ENCODE measurements at regions not wholly inside any gene's neighbourhood (a gene's known extent, or its start where the extent isn't known, plus 50 kb on each side); places are given as distances from the start of the nearest gene placed in this dataset.

DNA sequence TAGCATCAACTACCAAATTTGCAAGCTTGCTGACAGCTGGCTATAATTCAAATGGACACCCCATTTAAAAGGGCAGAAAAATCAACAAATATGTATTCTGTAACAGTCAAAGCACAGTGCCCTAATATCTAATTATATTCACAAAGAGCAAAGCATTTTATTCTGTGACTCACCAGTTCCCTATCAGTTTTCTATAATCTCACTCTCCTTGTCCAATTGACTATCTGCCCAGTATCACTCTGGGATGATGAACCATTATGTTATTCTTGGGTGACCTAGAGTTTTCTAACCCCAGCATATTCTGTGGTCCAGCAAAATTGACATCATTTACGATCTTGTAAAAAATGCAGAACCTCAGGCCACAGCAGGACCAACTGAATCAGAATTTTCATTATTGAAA lies 82.0 kb upstream of the FREM3 start:
- DNase-seq: no peak
- TF ChIP-seq POLR2A (IDR thresholded peaks at IDR 0.05): no peak
- TF ChIP-seq, protein P1, sequence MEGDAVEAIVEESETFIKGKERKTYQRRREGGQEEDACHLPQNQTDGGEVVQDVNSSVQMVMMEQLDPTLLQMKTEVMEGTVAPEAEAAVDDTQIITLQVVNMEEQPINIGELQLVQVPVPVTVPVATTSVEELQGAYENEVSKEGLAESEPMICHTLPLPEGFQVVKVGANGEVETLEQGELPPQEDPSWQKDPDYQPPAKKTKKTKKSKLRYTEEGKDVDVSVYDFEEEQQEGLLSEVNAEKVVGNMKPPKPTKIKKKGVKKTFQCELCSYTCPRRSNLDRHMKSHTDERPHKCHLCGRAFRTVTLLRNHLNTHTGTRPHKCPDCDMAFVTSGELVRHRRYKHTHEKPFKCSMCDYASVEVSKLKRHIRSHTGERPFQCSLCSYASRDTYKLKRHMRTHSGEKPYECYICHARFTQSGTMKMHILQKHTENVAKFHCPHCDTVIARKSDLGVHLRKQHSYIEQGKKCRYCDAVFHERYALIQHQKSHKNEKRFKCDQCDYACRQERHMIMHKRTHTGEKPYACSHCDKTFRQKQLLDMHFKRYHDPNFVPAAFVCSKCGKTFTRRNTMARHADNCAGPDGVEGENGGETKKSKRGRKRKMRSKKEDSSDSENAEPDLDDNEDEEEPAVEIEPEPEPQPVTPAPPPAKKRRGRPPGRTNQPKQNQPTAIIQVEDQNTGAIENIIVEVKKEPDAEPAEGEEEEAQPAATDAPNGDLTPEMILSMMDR (IDR thresholded peaks at IDR 0.05): no peak
- H3K4me3 ChIP-seq (replicated peaks in 1 of 3): no peak overlapping the region
- no peaks in the 10 kb centered on the region for H3K9me3 ChIP-seq
- intact Hi-C loops (cut with DNase I): no loop called here
- no peak overlapping the region for H3K27ac ChIP-seq
- H3K36me3 ChIP-seq: no peaks in the 10 kb centered on the region
- H3K4me1 ChIP-seq: no peaks in the 10 kb centered on the region
- WGBS, 2 donors: 65 to 83% methylated on average over 1 of the region's 1 CpG
- H3K27me3 ChIP-seq: no peaks in the 10 kb centered on the region

DNA sequence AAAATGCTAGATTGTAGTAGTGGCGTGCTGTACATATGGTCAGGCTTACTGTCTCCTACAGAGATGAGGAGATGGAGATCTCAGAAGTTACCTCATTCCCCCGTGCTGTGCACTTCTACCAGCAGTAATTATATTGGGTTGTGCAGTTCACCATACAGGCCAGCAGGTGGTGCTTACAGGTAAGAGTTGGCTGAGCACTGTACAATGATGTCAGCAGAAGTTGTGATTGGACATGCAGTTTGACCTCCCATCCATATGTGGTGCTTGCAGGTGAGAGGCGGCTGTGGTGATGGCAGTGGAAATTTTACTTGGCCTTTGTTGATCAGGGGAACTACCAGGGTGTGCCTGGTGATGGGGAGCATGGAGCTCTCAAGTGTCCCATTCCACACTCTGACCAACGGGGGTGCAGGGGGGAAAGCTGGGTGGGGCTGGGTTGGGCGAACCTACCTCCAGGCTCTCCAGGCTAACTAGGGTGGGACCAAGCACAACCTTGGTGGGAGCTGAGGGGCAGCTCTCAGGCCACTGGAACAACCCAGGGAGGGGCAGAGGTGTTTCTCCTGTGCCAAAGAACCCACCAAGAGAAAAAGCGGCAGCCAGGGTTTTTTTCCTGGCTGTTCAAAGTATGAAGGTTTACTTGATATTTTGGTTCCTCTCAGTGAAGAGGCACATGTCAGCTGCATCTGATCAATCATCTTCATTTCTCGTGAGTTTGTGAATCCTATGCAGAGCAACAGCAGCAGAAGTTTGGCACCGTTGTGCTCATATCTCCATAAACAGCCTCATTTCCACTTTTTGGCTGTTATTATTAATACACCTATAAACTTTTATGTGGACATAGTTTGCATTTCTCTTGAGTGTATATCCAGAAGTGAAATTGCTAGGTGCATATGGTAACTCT lies 73.8 kb upstream of the FREM3 start:
- no peak overlapping the region for H3K4me3 ChIP-seq (replicated peaks in 1 of 3)
- peak; percentile 60 to 70 for DNase-seq

DNA sequence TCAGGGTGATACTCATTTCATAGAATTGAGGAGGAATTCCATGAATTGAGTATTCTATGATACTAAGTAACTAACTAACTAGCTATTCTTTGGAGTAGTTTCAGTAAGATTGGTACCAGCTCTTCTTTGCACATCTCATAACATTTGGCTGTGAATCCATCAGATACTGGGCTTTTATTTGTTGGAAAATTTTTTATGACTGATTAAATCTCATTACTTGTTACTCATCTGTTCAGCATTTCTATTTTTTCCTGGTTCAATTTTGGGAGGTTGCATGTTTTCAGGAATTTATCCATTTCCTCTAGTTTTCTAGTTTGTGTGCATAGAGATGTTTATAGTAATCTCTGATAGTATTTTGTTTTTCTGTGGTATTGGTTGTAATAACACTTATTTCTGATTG lies 70.8 kb upstream of the FREM3 start:
- no peak for TF ChIP-seq POLR2A (IDR thresholded peaks at IDR 0.05)
- TF ChIP-seq, protein P1 (IDR thresholded peaks at IDR 0.05): no peak
- Histone ChIP-seq H3K27me3 (no peaks in the 10 kb centered on the region), H3K36me3 (no peaks in the 10 kb centered on the region), H3K4me3 (replicated peaks in 1 of 3) (no peak overlapping the region), H3K27ac (no peak overlapping the region), H3K4me1 (no peaks in the 10 kb centered on the region), H3K9me3 (no peaks in the 10 kb centered on the region)
- intact Hi-C loops (cut with DNase I): no loop called here
- no peak for DNase-seq

More for the DNA sequence above, 73.8 kb upstream of the FREM3 start:
- TF ChIP-seq, protein P1 (IDR thresholded peaks at IDR 0.05): peak; percentile 41 to 92 (median 74)
- no peak for TF ChIP-seq POLR2A (IDR thresholded peaks at IDR 0.05)
- H3K4me1 ChIP-seq: no peaks in the 10 kb centered on the region
- 80 to 84% methylated on average over 8 of the region's 8 CpGs for WGBS, 2 donors
- H3K36me3 ChIP-seq: no peaks in the 10 kb centered on the region
- intact Hi-C loops (cut with DNase I): no loop called here
- H3K9me3 ChIP-seq: no peaks in the 10 kb centered on the region
- no peak overlapping the region for H3K27ac ChIP-seq
- H3K27me3 ChIP-seq: no peaks in the 10 kb centered on the region

DNA sequence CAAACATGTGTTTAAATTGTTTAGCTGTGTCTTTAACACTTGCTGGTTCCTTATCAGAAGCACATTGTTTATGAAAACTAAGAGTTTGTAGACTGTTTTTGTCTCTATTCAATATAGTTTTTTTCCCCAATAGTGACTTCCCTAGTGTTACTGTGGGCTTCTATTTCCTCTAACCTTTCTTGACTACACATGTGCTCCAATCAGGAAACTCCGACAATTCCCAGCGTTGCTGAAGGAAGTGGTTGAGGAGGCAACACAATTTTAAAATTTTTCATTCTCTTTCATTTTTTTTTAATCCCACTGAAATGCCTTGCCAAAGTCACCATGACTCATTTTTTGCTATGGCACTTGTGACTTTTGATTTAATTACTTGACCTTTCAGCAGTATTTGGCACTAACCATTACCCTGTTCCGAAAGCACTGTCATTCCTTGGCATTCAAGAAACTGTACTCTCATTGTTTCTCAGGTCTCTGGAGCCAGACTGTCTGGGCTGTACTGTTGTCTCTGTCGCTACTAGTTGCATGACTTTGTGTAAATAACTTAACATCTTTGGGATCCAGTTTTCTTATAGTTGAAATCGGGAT lies 67.6 kb upstream of the FREM3 start:
- H3K4me3 ChIP-seq (replicated peaks in 1 of 3): no peak overlapping the region
- intact Hi-C loops (cut with DNase I): no loop called here
- H3K4me1 ChIP-seq: no peaks in the 10 kb centered on the region
- H3K9me3 ChIP-seq: no peaks in the 10 kb centered on the region
- no peaks in the 10 kb centered on the region for H3K36me3 ChIP-seq
- DNase-seq: no peak
- WGBS, 2 donors: 70 to 79% methylated on average over 5 of the region's 5 CpGs
- H3K27me3 ChIP-seq: no peaks in the 10 kb centered on the region
- TF ChIP-seq, protein P1 (IDR thresholded peaks at IDR 0.05): no peak
- no peak for TF ChIP-seq POLR2A (IDR thresholded peaks at IDR 0.05)
- no peak overlapping the region for H3K27ac ChIP-seq

DNA sequence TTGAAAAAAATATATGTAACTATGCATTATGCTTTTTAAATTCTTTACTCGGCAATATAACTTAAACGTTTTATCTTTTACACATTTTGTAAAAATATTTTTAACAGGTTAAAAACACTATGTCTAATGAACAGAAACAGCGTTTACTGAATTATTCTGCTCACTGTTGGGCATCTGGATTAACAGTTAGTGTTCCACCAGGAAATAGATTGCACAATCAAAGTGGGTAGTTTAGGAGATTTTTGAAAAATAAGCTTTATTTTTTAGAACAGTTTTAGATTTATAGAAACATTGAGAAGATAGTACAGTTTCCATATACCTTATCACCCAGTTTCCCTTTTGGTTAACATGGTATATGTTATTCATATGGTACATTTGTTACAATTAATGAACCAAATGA lies 63.1 kb upstream of the FREM3 start:
- DNase-seq: no peak
- H3K4me1 ChIP-seq: no peaks in the 10 kb centered on the region
- WGBS, 2 donors: 64 to 78% methylated on average over 3 of the region's 3 CpGs
- H3K4me3 ChIP-seq (replicated peaks in 1 of 3): no peak overlapping the region
- no peaks in the 10 kb centered on the region for H3K36me3 ChIP-seq
- H3K27ac ChIP-seq: no peak overlapping the region
- TF ChIP-seq POLR2A (IDR thresholded peaks at IDR 0.05): no peak
- TF ChIP-seq, protein P1 (IDR thresholded peaks at IDR 0.05): no peak
- no peaks in the 10 kb centered on the region for H3K27me3 ChIP-seq
- intact Hi-C loops (cut with DNase I): no loop called here
- H3K9me3 ChIP-seq: no peaks in the 10 kb centered on the region

Measured in thyroid gland (tissue), 4 donors.